IMR-90 (cell line): ENCODE measurements at regions not wholly inside any gene's neighbourhood (a gene's known extent, or its start where the extent isn't known, plus 50 kb on each side); places are given as distances from the start of the nearest gene placed in this dataset.

ENCODE experiments used
- ATAC-seq: fragments of 200-7000 bp; cut with Tn5 transposase; 2 replicates; pipeline ENCODE4 v1.9.1; 2020; ENCODE audit warnings: low read depth, mild to moderate bottlenecking, moderate library complexity
- BruUV-seq: library from RNA; stranded (reverse); fragments of 400-500 nt; replicated peaks from 2 replicates; lab custom pipeline; 2021; lab: Mats Ljungman, UMichigan
- CTCF ChIA-PET: fragments of 300-600 bp; formaldehyde crosslinking; extraction: SDS; loops from one replicate; lab custom pipeline; 2021; ENCODE audit warnings: antibody characterized with exemption; lab: Yijun Ruan, JAX
- POLR2A ChIA-PET: fragments of 300-600 bp; sonication (Branson Sonifier 250); formaldehyde crosslinking; loops from one replicate; lab custom pipeline; 2022; ENCODE audit warnings: antibody characterized with exemption; ENCODE audit not compliant: unreplicated experiment; lab: Charles Lee
- DNase-seq: peaks from one replicate; pipeline ENCODE4 v3.0.0; 2013
- H2AFZ ChIP-seq: replicated peaks from 2 replicates; pipeline ENCODE3; 2013; ENCODE audit warnings: low read length, mild to moderate bottlenecking; ENCODE audit not compliant: poor library complexity
- H2AK5ac ChIP-seq: 2 replicates; pipeline ENCODE4 v1.6.1; 2013; ENCODE audit warnings: low read depth, low read length, inconsistent platforms
- H2AK9ac ChIP-seq: replicated peaks from 2 replicates; pipeline ENCODE3; 2013; ENCODE audit warnings: mild to moderate bottlenecking, low read depth, low read length, moderate library complexity; ENCODE audit not compliant: poor library complexity
- H2BK120ac ChIP-seq: 2 replicates; pipeline ENCODE4 v1.6.1; 2013; ENCODE audit warnings: low read depth, low read length, inconsistent platforms
- H2BK15ac ChIP-seq: 3 replicates; pipeline ENCODE4 v1.6.1; 2013; ENCODE audit warnings: low read depth, low read length, inconsistent platforms
- H2BK20ac ChIP-seq: 2 replicates; pipeline ENCODE4 v1.6.1; 2013; ENCODE audit warnings: low read depth, mild to moderate bottlenecking, inconsistent platforms, low read length, moderate library complexity
- H2BK5ac ChIP-seq: 2 replicates; pipeline ENCODE4 v1.6.1; 2013; ENCODE audit warnings: mild to moderate bottlenecking, low read depth, low read length, inconsistent platforms; ENCODE audit not compliant: poor library complexity, severe bottlenecking
- H3K14ac ChIP-seq: replicated peaks from 2 replicates; pipeline ENCODE4 v1.6.1; 2013; ENCODE audit warnings: low read depth, low read length, inconsistent platforms
- H3K18ac ChIP-seq: 2 replicates; pipeline ENCODE4 v1.6.1; 2013; ENCODE audit warnings: low read depth, low read length, control low read depth
- H3K23ac ChIP-seq: 2 replicates; pipeline ENCODE4 v1.6.1; 2013; ENCODE audit warnings: low read depth, low read length, inconsistent platforms
- H3K27ac ChIP-seq: 2 replicates; pipeline ENCODE4 v1.5.1; 2013; ENCODE audit warnings: mild to moderate bottlenecking, control low read depth, low read length; ENCODE audit not compliant: insufficient read depth
- H3K27me3 ChIP-seq: 2 replicates; pipeline ENCODE4 v1.6.1; 2013; ENCODE audit warnings: low read length; ENCODE audit not compliant: control insufficient read depth, insufficient read depth
- H3K36me3 ChIP-seq: 2 replicates; pipeline ENCODE4 v1.6.1; 2013; ENCODE audit warnings: low read length, mixed read lengths; ENCODE audit not compliant: control insufficient read depth, insufficient read depth
- H3K4ac ChIP-seq: 2 replicates; pipeline ENCODE4 v1.6.1; 2013; ENCODE audit warnings: low read depth, low read length, inconsistent platforms
- H3K4me1 ChIP-seq: 2 replicates; pipeline ENCODE4 v1.6.1; 2013; ENCODE audit warnings: low read length, mixed read lengths; ENCODE audit not compliant: control insufficient read depth, insufficient read depth
- H3K4me2 ChIP-seq: 2 replicates; pipeline ENCODE4 v1.6.1; 2013; ENCODE audit warnings: low read depth, mild to moderate bottlenecking, control low read depth, low read length, moderate library complexity
- H3K4me3 ChIP-seq: 2 replicates; pipeline ENCODE4 v1.5.1; 2013; ENCODE audit warnings: low read depth, mild to moderate bottlenecking, control low read depth, low read length, moderate library complexity; ENCODE audit not compliant: insufficient read depth
- H3K56ac ChIP-seq: 2 replicates; pipeline ENCODE4 v1.6.1; 2013; ENCODE audit warnings: low read length, inconsistent platforms; ENCODE audit not compliant: insufficient read depth; ENCODE audit errors: extremely low read depth
- H3K79me1 ChIP-seq, 2 experiments: 2 replicates each; pipeline ENCODE4 v1.6.1; 2013; ENCODE audit warnings: low read length in 2 of 2, inconsistent platforms in 1 of 2, low read depth in 1 of 2
- H3K9ac ChIP-seq: 2 replicates; pipeline ENCODE4 v1.6.1; 2013; ENCODE audit warnings: low read depth, low read length, control low read depth
- H3K9me1 ChIP-seq: 2 replicates; pipeline ENCODE4 v1.6.1; 2013; ENCODE audit warnings: low read length, inconsistent platforms; ENCODE audit not compliant: insufficient read depth
- H3K9me3 ChIP-seq: 2 replicates; pipeline ENCODE4 v1.6.1; 2013; ENCODE audit warnings: low read length; ENCODE audit not compliant: control insufficient read depth, insufficient read depth
- H4K20me1 ChIP-seq: 2 replicates; pipeline ENCODE4 v1.6.1; 2013; ENCODE audit warnings: low read length, inconsistent platforms; ENCODE audit not compliant: insufficient read depth
- H4K5ac ChIP-seq: 2 replicates; pipeline ENCODE4 v1.6.1; 2013; ENCODE audit warnings: mild to moderate bottlenecking, low read depth, low read length, control low read depth
- H4K8ac ChIP-seq, 2 experiments: 2 replicates each; pipeline ENCODE4 v1.6.1; 2013; ENCODE audit warnings: low read depth in 2 of 2, low read length in 2 of 2, control low read depth in 1 of 2, inconsistent platforms in 1 of 2
- H4K91ac ChIP-seq: 2 replicates; pipeline ENCODE4 v1.6.1; 2013; ENCODE audit warnings: low read depth, low read length, inconsistent platforms; ENCODE audit not compliant: insufficient read depth
- CEBPB ChIP-seq: IDR thresholded peaks from 2 replicates; pipeline ENCODE4 v1.6.1; 2012; ENCODE audit warnings: low read depth, low read length, improper control_type of control experiment
- CHD1 ChIP-seq: IDR thresholded peaks from 2 replicates; pipeline ENCODE4 v1.6.1; 2012; ENCODE audit warnings: low read depth, low read length, improper control_type of control experiment
- CTCF ChIP-seq: conservative IDR thresholded peaks from 2 replicates; pipeline ENCODE4 v1.5.1; 2012; ENCODE audit warnings: mild to moderate bottlenecking, low read depth, low read length, improper control_type of control experiment
- FOS ChIP-seq: fragments of 150-350 bp; IDR thresholded peaks from 2 replicates; pipeline ENCODE4 v1.6.1; 2016; ENCODE audit warnings: low read depth, low read length
- MAFK ChIP-seq: IDR thresholded peaks from 2 replicates; pipeline ENCODE4 v1.6.1; 2012; ENCODE audit warnings: low read depth, low read length, improper control_type of control experiment
- MAZ ChIP-seq: IDR thresholded peaks from 2 replicates; pipeline ENCODE4 v1.6.1; 2012; ENCODE audit warnings: low read depth, mild to moderate bottlenecking, low read length, improper control_type of control experiment, moderate library complexity, borderline replicate concordance
- MXI1 ChIP-seq: IDR thresholded peaks from 2 replicates; pipeline ENCODE4 v1.6.1; 2012; ENCODE audit warnings: low read depth, mild to moderate bottlenecking, low read length, moderate library complexity, borderline replicate concordance
- NFE2L2 ChIP-seq: fragments of 150-350 bp; IDR thresholded peaks from 2 replicates; pipeline ENCODE4 v1.6.1; 2016; ENCODE audit warnings: low read depth, mild to moderate bottlenecking, low read length
- RAD21 ChIP-seq: IDR thresholded peaks from 2 replicates; pipeline ENCODE4 v1.6.1; 2012; ENCODE audit warnings: low read length, improper control_type of control experiment
- RCOR1 ChIP-seq: IDR thresholded peaks from 2 replicates; pipeline ENCODE4 v1.6.1; 2012; ENCODE audit warnings: mild to moderate bottlenecking, low read length, improper control_type of control experiment; ENCODE audit not compliant: insufficient replicate concordance
- RFX5 ChIP-seq: IDR thresholded peaks from 2 replicates; pipeline ENCODE4 v1.8.0; 2012; ENCODE audit warnings: low read depth, mild to moderate bottlenecking, low read length, moderate library complexity
- SMC3 ChIP-seq: fragments of 150-350 bp; IDR thresholded peaks from 2 replicates; pipeline ENCODE4 v1.6.1; 2016; ENCODE audit warnings: low read depth, mild to moderate bottlenecking, antibody characterized with exemption, low read length, moderate library complexity
- WGBS, 2 experiments: methylation state at CpG; one replicate each; pipeline versions ENCODE4 v1.1.5 to v1.1.7; 2013; ENCODE audit warnings: missing lambda C conversion rate in 2 of 2; ENCODE audit not compliant: insufficient read length in 1 of 2; ENCODE audit errors: extremely low coverage in 2 of 2; 5-methylcytosine and 5-hydroxymethylcytosine counted together
- dilution Hi-C: fragments of 300-500 bp; cut with HindIII; formaldehyde crosslinking; loops from one replicate; pipeline ENCODE4 v1.14.3; 2018; ENCODE audit warnings: low sequenced_read_pairs; ENCODE audit not compliant: unreplicated experiment
- in situ Hi-C: fragments of 300-500 bp; cut with MboI; formaldehyde crosslinking; loops from 3 replicates; pipeline ENCODE4 v1.14.3; 2019; ENCODE audit warnings: low sequenced_read_pairs, inconsistent platforms, mixed read lengths
- intact Hi-C: fragments of 100-400 bp; cut with micrococcal nuclease; formaldehyde crosslinking; loops from 2 replicates; pipeline ENCODE4 v1.10.0; 2022
- TF ChIP-seq, protein P1 (sequence below): fragments of 150-350 bp; IDR thresholded peaks from 2 replicates; pipeline ENCODE4 v1.6.1; 2016; ENCODE audit warnings: low read depth, mild to moderate bottlenecking, low read length, moderate library complexity, borderline replicate concordance
- TF ChIP-seq, protein P2 (sequence below): fragments of 150-350 bp; IDR thresholded peaks from 2 replicates; pipeline ENCODE4 v1.6.1; 2017; ENCODE audit warnings: mild to moderate bottlenecking, antibody characterized with exemption, low read length, low read depth

DNA sequence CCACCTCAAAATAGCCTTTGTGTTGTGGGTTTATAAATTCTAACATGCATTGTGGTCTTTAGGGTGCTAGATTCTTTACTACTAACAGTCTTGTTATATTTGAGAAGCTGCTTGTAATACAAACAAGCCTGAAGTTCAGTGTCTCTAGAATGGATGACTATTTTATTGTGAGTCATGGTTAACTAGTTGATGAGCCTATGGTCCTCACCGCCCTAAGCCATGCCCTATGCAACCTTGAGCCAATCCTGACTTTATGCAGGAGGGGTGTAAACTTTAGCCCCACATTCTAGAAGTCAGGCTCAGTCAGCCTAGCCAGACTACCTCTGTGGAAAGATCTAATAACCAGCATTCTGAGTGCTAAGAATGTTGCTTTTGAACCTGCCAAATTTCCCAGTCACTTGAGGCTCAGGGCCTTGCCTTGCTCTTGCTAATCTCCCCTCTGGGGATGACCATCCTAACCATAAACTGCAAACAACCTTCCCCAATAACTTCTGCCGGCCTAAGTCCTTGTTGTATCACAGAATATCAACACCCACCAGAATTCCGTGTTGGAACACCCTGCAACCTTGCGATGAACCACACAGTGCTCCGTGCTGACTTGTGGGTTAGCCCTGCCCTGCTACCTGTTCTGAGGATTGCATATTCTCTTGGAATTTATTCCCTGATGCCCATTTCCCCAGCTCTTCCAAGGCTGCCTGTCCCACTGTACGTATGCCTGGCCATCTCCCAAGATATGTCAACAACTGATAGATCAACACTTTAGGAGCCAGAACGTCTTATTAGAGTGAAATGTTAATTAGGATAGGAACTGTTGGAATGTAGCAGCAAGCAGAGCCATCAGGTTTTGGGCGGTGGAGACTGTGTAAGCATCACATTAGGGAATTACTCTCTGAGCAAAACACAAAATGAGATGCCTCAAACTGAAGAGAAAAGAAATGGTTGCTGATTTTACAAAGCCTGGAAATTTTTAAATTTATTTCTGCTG lies 71.7 kb upstream of the CEP85L start:
- in situ Hi-C loops (no loop called here), dilution Hi-C loops (no loop called here), intact Hi-C loops (no loop called here)
- H3K9ac ChIP-seq = no peak overlapping the region
- no peaks in the 10 kb centered on the region for H3K9me3 ChIP-seq
- no peak overlapping the region for H3K14ac ChIP-seq
- no peak overlapping the region for H2BK20ac ChIP-seq
- ChIA-PET CTCF (no interaction called here), POLR2A (no interaction called here)
- no peak overlapping the region for H3K4ac ChIP-seq
- no peaks in the 10 kb centered on the region for H3K79me1 ChIP-seq
- no peaks in the 10 kb centered on the region for H4K20me1 ChIP-seq
- no peak overlapping the region for H3K18ac ChIP-seq
- no peak overlapping the region for H2AK9ac ChIP-seq
- H2AFZ ChIP-seq = no peak overlapping the region
- WGBS, 2 experiments = 100% methylated on average over 4 of the region's 8 CpGs; no CpG with 5 or more reads in 1 of the 2 experiments
- no peaks in the 10 kb centered on the region for H3K36me3 ChIP-seq
- no peak overlapping the region for H4K8ac ChIP-seq
- H4K5ac ChIP-seq = no peak overlapping the region
- no peak overlapping the region for H3K56ac ChIP-seq
- no peak overlapping the region for H3K4me3 ChIP-seq
- no peak overlapping the region for H2BK5ac ChIP-seq
- ATAC-seq (peak; percentile 82), DNase-seq (peak; percentile 26)
- H3K23ac ChIP-seq = no peak overlapping the region
- peaks cover 2% of the 10 kb centered on the region for H3K27me3 ChIP-seq
- H3K9me1 ChIP-seq = peaks cover 3% of the 10 kb centered on the region; the same call in 1 of the 2 replicates
- no peak overlapping the region for H3K4me2 ChIP-seq
- H3K27ac ChIP-seq = no peak overlapping the region
- H2BK120ac ChIP-seq = no peak overlapping the region
- no peak overlapping the region for H2AK5ac ChIP-seq
- H4K91ac ChIP-seq = no peak overlapping the region
- BruUV-seq = no TSS peak
- no peak overlapping the region for H2BK15ac ChIP-seq
- no peaks in the 10 kb centered on the region for H3K4me1 ChIP-seq
- TF ChIP-seq MAZ (no peak), FOS (no peak), SMC3 (no peak), RAD21 (no peak), MAFK (no peak), MXI1 (no peak), NFE2L2 (no peak), RFX5 (no peak), CHD1 (no peak), CTCF (no peak), RCOR1 (no peak), CEBPB (no peak)
- TF ChIP-seq, protein P1, sequence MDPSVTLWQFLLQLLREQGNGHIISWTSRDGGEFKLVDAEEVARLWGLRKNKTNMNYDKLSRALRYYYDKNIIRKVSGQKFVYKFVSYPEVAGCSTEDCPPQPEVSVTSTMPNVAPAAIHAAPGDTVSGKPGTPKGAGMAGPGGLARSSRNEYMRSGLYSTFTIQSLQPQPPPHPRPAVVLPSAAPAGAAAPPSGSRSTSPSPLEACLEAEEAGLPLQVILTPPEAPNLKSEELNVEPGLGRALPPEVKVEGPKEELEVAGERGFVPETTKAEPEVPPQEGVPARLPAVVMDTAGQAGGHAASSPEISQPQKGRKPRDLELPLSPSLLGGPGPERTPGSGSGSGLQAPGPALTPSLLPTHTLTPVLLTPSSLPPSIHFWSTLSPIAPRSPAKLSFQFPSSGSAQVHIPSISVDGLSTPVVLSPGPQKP = no peak
- TF ChIP-seq, protein P2, sequence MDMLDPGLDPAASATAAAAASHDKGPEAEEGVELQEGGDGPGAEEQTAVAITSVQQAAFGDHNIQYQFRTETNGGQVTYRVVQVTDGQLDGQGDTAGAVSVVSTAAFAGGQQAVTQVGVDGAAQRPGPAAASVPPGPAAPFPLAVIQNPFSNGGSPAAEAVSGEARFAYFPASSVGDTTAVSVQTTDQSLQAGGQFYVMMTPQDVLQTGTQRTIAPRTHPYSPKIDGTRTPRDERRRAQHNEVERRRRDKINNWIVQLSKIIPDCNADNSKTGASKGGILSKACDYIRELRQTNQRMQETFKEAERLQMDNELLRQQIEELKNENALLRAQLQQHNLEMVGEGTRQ = no peak
